Liver (tissue), 8 donors: ENCODE measurements at regions not wholly inside any gene's neighbourhood (a gene's known extent, or its start where the extent isn't known, plus 50 kb on each side); places are given as distances from the start of the nearest gene placed in this dataset.

Experiments used
- DNase-seq: peaks from one replicate; pipeline ENCODE4 v3.0.0-alpha.2; 2017; ENCODE audit warnings: low spot score
- H3K27ac ChIP-seq, 2 donors: one replicate each; pipeline ENCODE4 v1.7.0; 2013; ENCODE audit warnings: inconsistent platforms in 2 of 2, low read length in 2 of 2, control low read depth in 1 of 2, low read depth in 1 of 2, mild to moderate bottlenecking in 1 of 2
- H3K27me3 ChIP-seq, 4 donors: one replicate each; pipeline versions ENCODE4 v1.6.1 to v1.7.0; 2013; ENCODE audit warnings: low read length in 3 of 4, inconsistent platforms in 1 of 4, mild to moderate bottlenecking in 1 of 4, moderate library complexity in 1 of 4; ENCODE audit not compliant: control insufficient read depth in 4 of 4, insufficient read depth in 4 of 4
- H3K36me3 ChIP-seq, 4 donors: one replicate each; pipeline versions ENCODE4 v1.6.1 to v1.7.0; 2013; ENCODE audit warnings: low read length in 3 of 4, mild to moderate bottlenecking in 3 of 4, low read depth in 1 of 4, moderate library complexity in 1 of 4; ENCODE audit not compliant: control insufficient read depth in 4 of 4, insufficient read depth in 3 of 4
- H3K4me1 ChIP-seq, 4 donors: one replicate each; pipeline versions ENCODE4 v1.6.1 to v1.7.0; 2013; ENCODE audit warnings: low read length in 3 of 4, mild to moderate bottlenecking in 3 of 4, moderate library complexity in 1 of 4; ENCODE audit not compliant: control insufficient read depth in 4 of 4, insufficient read depth in 4 of 4
- H3K4me3 ChIP-seq, 3 donors: one replicate each; pipeline versions ENCODE4 v1.6.1 to v1.7.0; 2013; ENCODE audit warnings: low read length in 3 of 3, control low read depth in 1 of 3, low read depth in 1 of 3, mild to moderate bottlenecking in 1 of 3
- H3K9ac ChIP-seq, 2 donors: one replicate each; pipeline ENCODE4 v1.7.0; 2013; ENCODE audit warnings: low read length in 2 of 2, mild to moderate bottlenecking in 2 of 2, moderate library complexity in 2 of 2, control low read depth in 1 of 2, low read depth in 1 of 2
- H3K9me3 ChIP-seq, 4 donors: one replicate each; pipeline versions ENCODE4 v1.6.1 to v1.7.0; 2013; ENCODE audit warnings: low read length in 3 of 4; ENCODE audit not compliant: control insufficient read depth in 4 of 4
- ATF3 ChIP-seq: IDR thresholded peaks from 2 replicates; pipeline ENCODE4 v1.6.1; 2016; ENCODE audit warnings: antibody characterized with exemption
- CTCF ChIP-seq: fragments of 150-350 bp; IDR thresholded peaks from 2 replicates; pipeline ENCODE4 v1.5.1; 2017; ENCODE audit warnings: improper control_type of control experiment, low read depth, low read length; ENCODE audit not compliant: missing input control
- EGR1 ChIP-seq, 2 donors: IDR thresholded peaks; 2 replicates each; pipeline ENCODE4 v1.6.1; 2016 to 2018; ENCODE audit warnings: antibody characterized with exemption in 2 of 2, low read depth in 2 of 2
- FOXA1 ChIP-seq: IDR thresholded peaks from 2 replicates; pipeline ENCODE4 v1.6.1; 2016; ENCODE audit warnings: antibody characterized with exemption
- FOXA2 ChIP-seq: IDR thresholded peaks from 2 replicates; pipeline ENCODE4 v1.6.1; 2016; ENCODE audit warnings: antibody characterized with exemption
- GABPA ChIP-seq, 2 donors: IDR thresholded peaks in 1 of 2; conservative IDR thresholded peaks in 1 of 2; 2 replicates each; pipeline ENCODE4 v1.6.1; 2016; ENCODE audit warnings: antibody characterized with exemption in 2 of 2, mild to moderate bottlenecking in 1 of 2, moderate library complexity in 1 of 2
- HNF4A ChIP-seq, 2 donors: conservative IDR thresholded peaks; 2 replicates each; pipeline ENCODE4 v1.6.1; 2016; ENCODE audit warnings: antibody characterized with exemption in 2 of 2, mild to moderate bottlenecking in 2 of 2
- HNF4G ChIP-seq: IDR thresholded peaks from 2 replicates; pipeline ENCODE4 v1.6.1; 2016; ENCODE audit warnings: antibody characterized with exemption
- JUND ChIP-seq, 2 donors: IDR thresholded peaks; 2 replicates each; pipeline ENCODE4 v1.6.1; 2016; ENCODE audit warnings: antibody characterized with exemption in 2 of 2
- MAX ChIP-seq: IDR thresholded peaks from 2 replicates; pipeline ENCODE4 v1.6.1; 2016; ENCODE audit warnings: antibody characterized with exemption
- NR2F2 ChIP-seq: IDR thresholded peaks from 2 replicates; pipeline ENCODE4 v1.6.1; 2016; ENCODE audit warnings: antibody characterized with exemption
- RAD21 ChIP-seq, 2 donors: IDR thresholded peaks; 2 replicates each; pipeline ENCODE4 v1.6.1; 2016; ENCODE audit warnings: antibody characterized with exemption in 2 of 2, mild to moderate bottlenecking in 2 of 2
- REST ChIP-seq: IDR thresholded peaks from 2 replicates; pipeline ENCODE4 v1.6.1; 2016; ENCODE audit warnings: antibody characterized with exemption, mild to moderate bottlenecking
- RXRA ChIP-seq, 2 donors: IDR thresholded peaks; 2 replicates each; pipeline ENCODE4 v1.6.1; 2017 to 2018; ENCODE audit warnings: antibody characterized with exemption in 2 of 2, mild to moderate bottlenecking in 1 of 2
- SP1 ChIP-seq: IDR thresholded peaks from 2 replicates; pipeline ENCODE4 v1.6.1; 2018; ENCODE audit warnings: antibody characterized with exemption, mild to moderate bottlenecking
- TAF1 ChIP-seq: conservative IDR thresholded peaks from 2 replicates; pipeline ENCODE4 v1.6.1; 2016; ENCODE audit warnings: antibody characterized with exemption, mild to moderate bottlenecking
- ZBTB33 ChIP-seq: IDR thresholded peaks from 2 replicates; pipeline ENCODE4 v1.6.1; 2016; ENCODE audit warnings: antibody characterized with exemption
- WGBS: extraction: QIAGEN DNeasy Blood & Tissue Kit; methylation state at CpG from one replicate; pipeline ENCODE4 v1.1.7; 2013; 5-methylcytosine and 5-hydroxymethylcytosine counted together
- donor health status: healthy.
- donor health status: healthy.
- donor health status: healthy.
- donor health status: healthy.
- donor health status: healthy.

GRCh38 chr2:71926876-71927756, 220.5 kb downstream of the CYP26B1 start:
- TF ChIP-seq REST (no peak), EGR1 (IDR thresholded peaks at IDR 0.05; ENCODE audit: low read depth in 2 of 2) (no peak), GABPA (IDR thresholded peaks at IDR 0.05 in 1 of 2, conservative IDR thresholded peaks at IDR 0.05 in 1 of 2) (no peak), RAD21 (IDR thresholded peaks at IDR 0.05) (no peak), RXRA (IDR thresholded peaks at IDR 0.05) (no peak), NR2F2 (no peak), HNF4A (conservative IDR thresholded peaks at IDR 0.05) (no peak), ZBTB33 (no peak), JUND (IDR thresholded peaks at IDR 0.05) (no peak)
- Histone ChIP-seq H3K36me3 (no peaks in the 10 kb centered on the region), H3K4me3 (no peak overlapping the region), H3K9ac (no peak overlapping the region), H3K27ac (no peak overlapping the region), H3K4me1 (peaks cover 0 to 4% (median 0%) of the 10 kb centered on the region in 4 donors), H3K9me3 (no peaks in the 10 kb centered on the region), H3K27me3 (no peaks in the 10 kb centered on the region)
- 94% methylated on average over 16 of the region's 16 CpGs for WGBS
- peak; percentile 19 for DNase-seq

GRCh38 chr2:71926089-71926447, 221.6 kb downstream of the CYP26B1 start:
- WGBS: 88% methylated on average over 9 of the region's 9 CpGs
- DNase-seq: peak; percentile 19
- Histone ChIP-seq H3K4me1 (peaks cover 0 to 4% (median 0%) of the 10 kb centered on the region in 4 donors), H3K9me3 (no peaks in the 10 kb centered on the region), H3K27me3 (no peaks in the 10 kb centered on the region), H3K27ac (no peak overlapping the region), H3K9ac (no peak overlapping the region), H3K4me3 (no peak overlapping the region), H3K36me3 (no peaks in the 10 kb centered on the region)
- TF ChIP-seq RXRA (IDR thresholded peaks at IDR 0.05) (no peak), ATF3 (no peak), RAD21 (IDR thresholded peaks at IDR 0.05) (no peak), EGR1 (IDR thresholded peaks at IDR 0.05; ENCODE audit: low read depth in 2 of 2) (no peak), HNF4G (no peak), TAF1 (no peak), MAX (no peak), FOXA2 (no peak), ZBTB33 (no peak), FOXA1 (no peak), GABPA (IDR thresholded peaks at IDR 0.05 in 1 of 2, conservative IDR thresholded peaks at IDR 0.05 in 1 of 2) (no peak), SP1 (no peak), REST (no peak), CTCF (no peak), NR2F2 (no peak), HNF4A (conservative IDR thresholded peaks at IDR 0.05) (no peak)
